ENCODE measurements at regions not wholly inside any gene's neighbourhood (a gene's known extent, or its start where the extent isn't known, plus 50 kb on each side); places are given as distances from the start of the nearest gene placed in this dataset.

DNA sequence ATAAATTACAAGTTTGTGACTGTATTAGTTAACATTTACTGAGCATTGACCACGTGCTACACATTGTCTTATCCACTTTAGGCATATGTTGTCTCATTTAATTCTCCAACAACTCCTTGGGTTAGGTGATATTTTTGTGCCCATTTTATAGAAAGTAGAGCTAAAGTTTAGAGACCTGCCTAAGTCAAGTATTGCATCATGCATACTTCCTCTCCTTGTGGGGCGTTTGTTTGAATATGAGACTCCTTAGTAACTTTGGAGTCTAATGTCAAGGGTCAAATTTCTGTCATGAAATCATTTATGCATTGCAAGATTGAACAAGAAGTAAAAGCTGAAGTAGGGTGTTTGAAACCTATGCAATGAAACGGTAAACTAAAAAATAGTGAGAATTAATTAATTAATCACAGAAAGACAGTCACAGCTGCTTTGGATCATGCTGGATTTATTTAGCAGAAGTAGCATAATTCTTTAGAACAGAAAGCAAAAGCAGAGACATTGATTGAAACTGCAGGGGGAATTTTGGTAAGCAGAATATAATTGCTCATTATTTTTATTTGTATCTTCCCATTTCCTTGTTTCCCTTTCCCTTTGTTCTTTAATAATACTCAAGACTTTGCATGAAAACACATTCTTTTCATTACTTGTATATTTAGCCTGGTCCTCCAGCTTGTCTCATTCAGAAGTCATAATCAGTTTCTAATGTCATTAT, 1374.4 kb upstream of the GJE1 start:
- H3K27ac ChIP-seq: no peak overlapping the region
- TF ChIP-seq, protein P1, sequence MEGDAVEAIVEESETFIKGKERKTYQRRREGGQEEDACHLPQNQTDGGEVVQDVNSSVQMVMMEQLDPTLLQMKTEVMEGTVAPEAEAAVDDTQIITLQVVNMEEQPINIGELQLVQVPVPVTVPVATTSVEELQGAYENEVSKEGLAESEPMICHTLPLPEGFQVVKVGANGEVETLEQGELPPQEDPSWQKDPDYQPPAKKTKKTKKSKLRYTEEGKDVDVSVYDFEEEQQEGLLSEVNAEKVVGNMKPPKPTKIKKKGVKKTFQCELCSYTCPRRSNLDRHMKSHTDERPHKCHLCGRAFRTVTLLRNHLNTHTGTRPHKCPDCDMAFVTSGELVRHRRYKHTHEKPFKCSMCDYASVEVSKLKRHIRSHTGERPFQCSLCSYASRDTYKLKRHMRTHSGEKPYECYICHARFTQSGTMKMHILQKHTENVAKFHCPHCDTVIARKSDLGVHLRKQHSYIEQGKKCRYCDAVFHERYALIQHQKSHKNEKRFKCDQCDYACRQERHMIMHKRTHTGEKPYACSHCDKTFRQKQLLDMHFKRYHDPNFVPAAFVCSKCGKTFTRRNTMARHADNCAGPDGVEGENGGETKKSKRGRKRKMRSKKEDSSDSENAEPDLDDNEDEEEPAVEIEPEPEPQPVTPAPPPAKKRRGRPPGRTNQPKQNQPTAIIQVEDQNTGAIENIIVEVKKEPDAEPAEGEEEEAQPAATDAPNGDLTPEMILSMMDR (conservative IDR thresholded peaks at IDR 0.05): no peak
- no peak for TF ChIP-seq EZH2 (IDR thresholded peaks at IDR 0.05; ENCODE audit: low read depth)
- H3K4me3 ChIP-seq: no peak overlapping the region
- intact Hi-C loops (cut with micrococcal nuclease; ENCODE audit: unreplicated experiment): no loop called here
- ChIA-PET POLR2A (ENCODE audit: unreplicated experiment) (no interaction called here), CTCF (no interaction called here)
- H3K4me2 ChIP-seq: no peak overlapping the region
- H3K79me2 ChIP-seq (ENCODE audit: low read depth): no peaks in the 10 kb centered on the region
- DNase-seq: no peak
- H3K4me1 ChIP-seq (replicated peaks; ENCODE audit: insufficient read depth): no peaks in the 10 kb centered on the region
- no peaks in the 10 kb centered on the region; the same call in 1 of the 2 replicates for H3K9me3 ChIP-seq (ENCODE audit: insufficient read depth, low read depth)
- H3K27me3 ChIP-seq (ENCODE audit: insufficient read depth, low read depth): no peaks in the 10 kb centered on the region
- no peak overlapping the region for H2AFZ ChIP-seq
- H3F3A ChIP-seq (ENCODE audit: insufficient read depth, low read depth): no peaks in the 10 kb centered on the region
- BruUV-seq (replicated peaks): no TSS peak
- H3K36me3 ChIP-seq (ENCODE audit: low read depth): no peaks in the 10 kb centered on the region
- H4K20me1 ChIP-seq (ENCODE audit: insufficient read depth): no peaks in the 10 kb centered on the region
- no peaks in the 10 kb centered on the region for H3K9me2 ChIP-seq (ENCODE audit: insufficient read depth)

DNA sequence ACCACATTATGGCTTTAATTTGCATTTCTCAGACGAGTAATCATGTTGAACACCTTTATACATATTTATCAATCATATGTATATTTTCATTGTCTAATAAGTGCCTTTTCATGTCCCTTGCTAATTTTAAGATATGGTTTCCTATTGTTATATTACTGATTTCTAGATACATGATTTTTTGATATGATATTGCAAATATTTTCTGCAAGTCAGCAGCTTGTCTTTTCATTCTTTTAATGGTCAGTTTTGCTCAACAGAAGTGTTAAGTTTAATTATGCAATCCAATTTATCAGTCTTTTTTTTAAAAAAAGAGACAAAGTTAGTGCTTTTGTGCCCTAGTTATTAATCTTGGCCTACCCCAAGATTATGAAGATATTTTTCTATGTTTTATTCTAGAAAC, 1377.8 kb upstream of the CITED2 start:
- DNase-seq: no peak
- Histone ChIP-seq H3K79me2 (ENCODE audit: low read depth) (no peaks in the 10 kb centered on the region), H3K4me1 (replicated peaks; ENCODE audit: insufficient read depth) (no peaks in the 10 kb centered on the region), H3F3A (ENCODE audit: insufficient read depth, low read depth) (no peaks in the 10 kb centered on the region), H4K20me1 (ENCODE audit: insufficient read depth) (no peaks in the 10 kb centered on the region), H3K4me2 (no peak overlapping the region), H3K9me2 (ENCODE audit: insufficient read depth) (no peaks in the 10 kb centered on the region), H3K36me3 (ENCODE audit: low read depth) (no peaks in the 10 kb centered on the region), H3K4me3 (no peak overlapping the region), H3K27ac (no peak overlapping the region), H2AFZ (no peak overlapping the region), H3K27me3 (ENCODE audit: insufficient read depth, low read depth) (no peaks in the 10 kb centered on the region), H3K9me3 (ENCODE audit: insufficient read depth, low read depth) (no peaks in the 10 kb centered on the region)
- no TSS peak for BruUV-seq (replicated peaks)
- TF ChIP-seq, protein P1 (conservative IDR thresholded peaks at IDR 0.05): no peak
- no peak for TF ChIP-seq EZH2 (IDR thresholded peaks at IDR 0.05; ENCODE audit: low read depth)
- ChIA-PET CTCF (no interaction called here), POLR2A (ENCODE audit: unreplicated experiment) (no interaction called here)
- intact Hi-C loops (cut with micrococcal nuclease; ENCODE audit: unreplicated experiment): no loop called here

DNA sequence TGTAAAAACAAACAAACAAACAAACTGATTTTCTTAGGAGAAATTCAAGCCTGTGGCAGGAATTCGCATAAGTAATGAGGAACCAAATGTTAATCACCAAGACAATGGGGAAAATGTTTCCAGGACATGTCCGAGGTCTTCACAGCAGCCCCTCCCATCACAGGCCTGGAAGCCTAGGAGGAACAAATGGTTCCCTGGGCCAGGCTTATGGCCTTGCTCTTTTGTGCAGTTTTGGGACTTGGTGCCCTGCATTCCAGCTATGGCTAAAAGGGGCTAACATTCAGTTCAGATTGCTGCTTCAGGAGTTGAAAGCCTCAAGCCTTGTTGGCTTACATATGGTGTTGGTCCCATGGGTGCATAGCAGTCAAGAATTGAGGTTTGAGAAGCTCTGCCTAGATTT, 1372.7 kb upstream of the CITED2 start:
- BruUV-seq (replicated peaks): no TSS peak
- Histone ChIP-seq H3K27ac (no peak overlapping the region), H3K4me3 (no peak overlapping the region), H3K9me3 (ENCODE audit: insufficient read depth, low read depth) (no peaks in the 10 kb centered on the region), H4K20me1 (ENCODE audit: insufficient read depth) (no peaks in the 10 kb centered on the region), H3K4me1 (replicated peaks; ENCODE audit: insufficient read depth) (peaks cover 9% of the 10 kb centered on the region; the same call in 1 of the 2 replicates), H2AFZ (no peak overlapping the region), H3K27me3 (ENCODE audit: insufficient read depth, low read depth) (no peaks in the 10 kb centered on the region), H3F3A (ENCODE audit: insufficient read depth, low read depth) (peaks cover 5% of the 10 kb centered on the region), H3K9me2 (ENCODE audit: insufficient read depth) (no peaks in the 10 kb centered on the region), H3K4me2 (no peak overlapping the region), H3K79me2 (ENCODE audit: low read depth) (no peaks in the 10 kb centered on the region), H3K36me3 (ENCODE audit: low read depth) (no peaks in the 10 kb centered on the region)
- POLR2A ChIA-PET (ENCODE audit: unreplicated experiment): no interaction called here
- no peak for TF ChIP-seq EZH2 (IDR thresholded peaks at IDR 0.05; ENCODE audit: low read depth)
- TF ChIP-seq, protein P1 (conservative IDR thresholded peaks at IDR 0.05): no peak
- intact Hi-C loops (cut with micrococcal nuclease; ENCODE audit: unreplicated experiment): no loop called here
- CTCF ChIA-PET: no interaction called here
- no peak for DNase-seq

Measured in PC-9 (cell line).